ENCODE measurements at regions not wholly inside any gene's neighbourhood (a gene's known extent, or its start where the extent isn't known, plus 50 kb on each side); places are given as distances from the start of the nearest gene placed in this dataset.
"Not testable (repeated sequence)": the region's sequence is repeated elsewhere in the genome, so short reads cannot be mapped to it uniquely, and the experiment has no call there.

DNA sequence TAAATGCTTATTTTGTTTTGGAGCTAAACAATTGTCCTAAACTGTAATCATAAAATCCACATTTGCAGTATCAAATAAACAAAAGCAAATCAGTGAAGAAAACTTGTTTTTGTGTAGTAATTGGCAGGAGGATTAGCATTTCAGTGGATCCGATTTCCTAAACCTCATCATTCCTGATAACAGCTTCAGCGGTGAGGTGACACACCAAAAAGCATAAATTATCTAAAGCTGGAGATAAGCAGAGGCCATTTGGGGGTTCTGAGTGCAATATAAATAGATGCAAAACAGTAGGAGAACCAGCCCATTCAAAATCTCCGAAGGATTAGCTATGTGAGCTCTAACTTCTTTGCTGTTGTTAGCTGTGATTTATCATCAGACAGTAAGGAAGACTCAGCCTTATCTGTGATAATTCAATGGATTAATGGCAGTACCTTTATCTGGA lies 235.8 kb downstream of the EPHA7 start:
- Histone ChIP-seq H3K27ac (ENCODE audit: low read depth, low read length) (no peak overlapping the region), H3K27me3 (ENCODE audit: control insufficient read depth in 1 of 2, insufficient read depth in 2 of 2, low read length in 2 of 2) (no peaks in the 10 kb centered on the region), H3K4me3 (ENCODE audit: low read depth in 1 of 2, low read length in 2 of 2) (no peak overlapping the region), H3K9me3 (ENCODE audit: control insufficient read depth in 1 of 2, low read length in 2 of 2) (no peaks in the 10 kb centered on the region), H3K36me3 (ENCODE audit: control insufficient read depth in 1 of 2, insufficient read depth in 2 of 2, low read length in 2 of 2) (no peaks in the 10 kb centered on the region), H3K4me1 (ENCODE audit: control insufficient read depth in 1 of 2, insufficient read depth in 2 of 2, low read length in 2 of 2) (no peaks in the 10 kb centered on the region), H3K9ac (ENCODE audit: low read depth in 1 of 2, low read length in 2 of 2) (no peak overlapping the region)

DNA sequence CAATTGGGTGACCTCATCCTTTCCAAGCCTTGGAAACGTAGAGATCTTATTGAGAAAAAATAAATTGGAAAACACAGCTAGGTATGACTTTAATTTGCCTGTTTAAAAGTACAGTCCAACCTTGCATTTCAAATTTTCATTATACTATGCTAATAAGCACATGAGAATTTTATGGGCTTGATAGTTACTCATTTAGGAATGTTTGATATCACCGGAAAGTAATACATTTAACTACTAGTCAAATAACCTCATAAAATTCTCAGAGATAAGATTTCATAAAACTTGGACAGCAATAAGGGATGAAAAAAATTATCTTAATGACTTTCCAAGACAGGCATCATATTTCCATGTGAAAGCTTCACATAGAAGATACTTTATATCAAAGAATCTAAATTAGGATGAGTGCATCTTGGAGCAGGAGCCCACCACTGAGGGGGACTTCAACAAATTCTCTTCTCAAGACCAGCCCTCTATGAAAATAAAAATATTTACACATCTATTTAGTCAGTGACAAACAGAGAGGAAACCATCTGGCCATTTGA lies 236.3 kb downstream of the EPHA7 start:
- Histone ChIP-seq H3K9ac (ENCODE audit: low read depth in 1 of 2, low read length in 2 of 2) (no peak overlapping the region), H3K36me3 (ENCODE audit: control insufficient read depth in 1 of 2, insufficient read depth in 2 of 2, low read length in 2 of 2) (no peaks in the 10 kb centered on the region), H3K9me3 (ENCODE audit: control insufficient read depth in 1 of 2, low read length in 2 of 2) (no peaks in the 10 kb centered on the region), H3K27ac (ENCODE audit: low read depth, low read length) (no peak overlapping the region), H3K4me3 (ENCODE audit: low read depth in 1 of 2, low read length in 2 of 2) (no peak overlapping the region), H3K27me3 (ENCODE audit: control insufficient read depth in 1 of 2, insufficient read depth in 2 of 2, low read length in 2 of 2) (peaks cover 0 to 2% of the 10 kb centered on the region in 2 donors), H3K4me1 (ENCODE audit: control insufficient read depth in 1 of 2, insufficient read depth in 2 of 2, low read length in 2 of 2) (no peaks in the 10 kb centered on the region)

GRCh38 chr6:93177918-93178317 lies 241.4 kb downstream of the EPHA7 start:
- no peak overlapping the region for H3K4me3 ChIP-seq (ENCODE audit: low read depth in 1 of 2, low read length in 2 of 2)

GRCh38 chr6:93177438-93177837 lies 241.9 kb downstream of the EPHA7 start:
- Histone ChIP-seq H3K9ac (ENCODE audit: low read depth in 1 of 2, low read length in 2 of 2) (no peak overlapping the region), H3K4me3 (ENCODE audit: low read depth in 1 of 2, low read length in 2 of 2) (no peak overlapping the region), H3K27me3 (ENCODE audit: control insufficient read depth in 1 of 2, insufficient read depth in 2 of 2, low read length in 2 of 2) (peaks cover 0 to 2% of the 10 kb centered on the region in 2 donors), H3K36me3 (ENCODE audit: control insufficient read depth in 1 of 2, insufficient read depth in 2 of 2, low read length in 2 of 2) (no peaks in the 10 kb centered on the region), H3K4me1 (ENCODE audit: control insufficient read depth in 1 of 2, insufficient read depth in 2 of 2, low read length in 2 of 2) (no peaks in the 10 kb centered on the region), H3K27ac (ENCODE audit: low read depth, low read length) (no peak overlapping the region), H3K9me3 (ENCODE audit: control insufficient read depth in 1 of 2, low read length in 2 of 2) (no peaks in the 10 kb centered on the region)

More at GRCh38 chr6:93177918-93178317, 241.4 kb downstream of the EPHA7 start:
- Histone ChIP-seq H3K27me3 (ENCODE audit: control insufficient read depth in 1 of 2, insufficient read depth in 2 of 2, low read length in 2 of 2) (peaks cover 0 to 2% of the 10 kb centered on the region in 2 donors), H3K36me3 (ENCODE audit: control insufficient read depth in 1 of 2, insufficient read depth in 2 of 2, low read length in 2 of 2) (no peaks in the 10 kb centered on the region), H3K4me1 (ENCODE audit: control insufficient read depth in 1 of 2, insufficient read depth in 2 of 2, low read length in 2 of 2) (no peaks in the 10 kb centered on the region), H3K9me3 (ENCODE audit: control insufficient read depth in 1 of 2, low read length in 2 of 2) (no peaks in the 10 kb centered on the region), H3K27ac (ENCODE audit: low read depth, low read length) (no peak overlapping the region), H3K9ac (ENCODE audit: low read depth in 1 of 2, low read length in 2 of 2) (no peak overlapping the region)

DNA sequence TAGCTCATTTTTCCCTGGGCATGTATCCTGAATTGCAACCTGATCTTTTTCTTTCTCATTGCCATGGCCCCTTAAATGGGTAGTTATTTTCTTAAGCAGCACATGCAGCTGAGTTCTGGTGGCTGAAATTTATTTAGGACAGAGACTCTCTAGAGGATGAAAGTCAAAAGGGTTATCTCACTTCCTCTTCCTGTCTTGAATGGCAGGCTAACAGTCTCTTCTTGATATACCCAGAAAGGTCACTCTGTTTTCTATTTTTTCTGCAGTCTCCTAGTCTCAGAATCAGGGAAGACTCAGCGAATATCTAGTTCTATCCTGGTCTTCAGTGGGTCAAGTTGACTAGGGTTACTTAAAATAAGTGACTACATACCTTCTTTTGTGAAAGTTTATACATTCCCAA lies 243.3 kb downstream of the EPHA7 start:
- H3K9me3 ChIP-seq (ENCODE audit: control insufficient read depth in 1 of 2, low read length in 2 of 2) = no peaks in the 10 kb centered on the region
- no peak overlapping the region for H3K27ac ChIP-seq (ENCODE audit: low read depth, low read length)
- no peak overlapping the region for H3K4me3 ChIP-seq (ENCODE audit: low read depth in 1 of 2, low read length in 2 of 2)

DNA sequence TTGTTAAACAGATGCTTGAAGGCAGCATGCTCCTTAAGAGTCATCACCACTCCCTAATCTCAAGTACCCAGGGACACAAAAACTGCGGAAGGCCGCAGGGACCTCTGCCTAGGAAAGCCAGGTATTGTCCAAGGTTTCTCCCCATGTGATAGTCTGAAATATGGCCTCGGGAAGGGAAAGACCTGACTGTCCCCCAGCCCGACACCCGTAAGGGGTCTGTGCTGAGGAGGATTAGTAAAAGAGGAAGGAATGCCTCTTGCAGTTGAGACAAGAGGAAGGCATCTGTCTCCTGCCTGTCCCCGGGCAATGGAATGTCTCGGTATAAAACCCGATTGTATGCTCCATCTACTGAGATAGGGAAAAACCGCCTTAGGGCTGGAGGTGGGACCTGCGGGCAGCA lies 245.8 kb downstream of the EPHA7 start:
- not testable (repeated sequence) for H3K4me1 ChIP-seq (ENCODE audit: control insufficient read depth in 1 of 2, insufficient read depth in 2 of 2, low read length in 2 of 2); H3K27me3 ChIP-seq (ENCODE audit: control insufficient read depth in 1 of 2, insufficient read depth in 2 of 2, low read length in 2 of 2); H3K36me3 ChIP-seq (ENCODE audit: control insufficient read depth in 1 of 2, insufficient read depth in 2 of 2, low read length in 2 of 2); H3K27ac ChIP-seq (ENCODE audit: low read depth, low read length); H3K9ac ChIP-seq (ENCODE audit: low read depth in 1 of 2, low read length in 2 of 2); H3K9me3 ChIP-seq (ENCODE audit: control insufficient read depth in 1 of 2, low read length in 2 of 2); H3K4me3 ChIP-seq (ENCODE audit: low read depth in 1 of 2, low read length in 2 of 2)

More for the DNA sequence above, 243.3 kb downstream of the EPHA7 start:
- Histone ChIP-seq H3K4me1 (ENCODE audit: control insufficient read depth in 1 of 2, insufficient read depth in 2 of 2, low read length in 2 of 2) (no peaks in the 10 kb centered on the region), H3K27me3 (ENCODE audit: control insufficient read depth in 1 of 2, insufficient read depth in 2 of 2, low read length in 2 of 2) (peaks cover 0 to 2% of the 10 kb centered on the region in 2 donors), H3K36me3 (ENCODE audit: control insufficient read depth in 1 of 2, insufficient read depth in 2 of 2, low read length in 2 of 2) (no peaks in the 10 kb centered on the region), H3K9ac (ENCODE audit: low read depth in 1 of 2, low read length in 2 of 2) (no peak overlapping the region)

GRCh38 chr6:93165850-93166430 lies 253.4 kb downstream of the EPHA7 start:
- no peaks in the 10 kb centered on the region for H3K27me3 ChIP-seq (ENCODE audit: control insufficient read depth in 1 of 2, insufficient read depth in 2 of 2, low read length in 2 of 2)
- no peaks in the 10 kb centered on the region for H3K36me3 ChIP-seq (ENCODE audit: control insufficient read depth in 1 of 2, insufficient read depth in 2 of 2, low read length in 2 of 2)
- H3K4me3 ChIP-seq (ENCODE audit: low read depth in 1 of 2, low read length in 2 of 2) = no peak overlapping the region
- H3K4me1 ChIP-seq (ENCODE audit: control insufficient read depth in 1 of 2, insufficient read depth in 2 of 2, low read length in 2 of 2) = no peaks in the 10 kb centered on the region
- H3K9ac ChIP-seq (ENCODE audit: low read depth in 1 of 2, low read length in 2 of 2) = no peak overlapping the region
- no peak overlapping the region for H3K27ac ChIP-seq (ENCODE audit: low read depth, low read length)
- no peaks in the 10 kb centered on the region for H3K9me3 ChIP-seq (ENCODE audit: control insufficient read depth in 1 of 2, low read length in 2 of 2)

DNA sequence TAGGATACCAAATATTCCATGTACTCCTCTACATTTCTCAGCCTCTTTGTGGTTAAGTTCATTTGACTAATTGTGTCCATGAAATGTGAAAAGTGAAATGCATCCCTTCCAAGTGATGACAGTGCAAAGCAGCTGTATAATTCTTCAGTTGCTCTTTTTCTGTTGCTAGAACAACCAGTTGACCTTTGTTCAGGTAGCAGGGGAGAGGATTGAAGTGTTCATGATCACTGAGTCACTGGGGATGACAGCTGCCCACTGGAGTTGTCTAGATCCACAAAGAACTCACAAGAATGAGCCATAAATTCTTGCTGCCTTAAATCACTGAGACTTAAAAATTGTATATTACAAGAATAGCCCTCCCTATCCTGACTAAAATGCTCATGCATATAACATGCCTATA lies 254.6 kb downstream of the EPHA7 start:
- Histone ChIP-seq H3K9me3 (ENCODE audit: control insufficient read depth in 1 of 2, low read length in 2 of 2) (no peaks in the 10 kb centered on the region), H3K27me3 (ENCODE audit: control insufficient read depth in 1 of 2, insufficient read depth in 2 of 2, low read length in 2 of 2) (no peaks in the 10 kb centered on the region), H3K9ac (ENCODE audit: low read depth in 1 of 2, low read length in 2 of 2) (no peak overlapping the region), H3K36me3 (ENCODE audit: control insufficient read depth in 1 of 2, insufficient read depth in 2 of 2, low read length in 2 of 2) (no peaks in the 10 kb centered on the region), H3K4me1 (ENCODE audit: control insufficient read depth in 1 of 2, insufficient read depth in 2 of 2, low read length in 2 of 2) (no peaks in the 10 kb centered on the region), H3K27ac (ENCODE audit: low read depth, low read length) (no peak overlapping the region), H3K4me3 (ENCODE audit: low read depth in 1 of 2, low read length in 2 of 2) (no peak overlapping the region)

GRCh38 chr6:93163146-93163545 lies 256.2 kb downstream of the EPHA7 start:
- Histone ChIP-seq H3K27ac (ENCODE audit: low read depth, low read length) (no peak overlapping the region), H3K9me3 (ENCODE audit: control insufficient read depth in 1 of 2, low read length in 2 of 2) (no peaks in the 10 kb centered on the region), H3K27me3 (ENCODE audit: control insufficient read depth in 1 of 2, insufficient read depth in 2 of 2, low read length in 2 of 2) (no peaks in the 10 kb centered on the region), H3K36me3 (ENCODE audit: control insufficient read depth in 1 of 2, insufficient read depth in 2 of 2, low read length in 2 of 2) (no peaks in the 10 kb centered on the region), H3K9ac (ENCODE audit: low read depth in 1 of 2, low read length in 2 of 2) (no peak overlapping the region), H3K4me3 (ENCODE audit: low read depth in 1 of 2, low read length in 2 of 2) (no peak overlapping the region), H3K4me1 (ENCODE audit: control insufficient read depth in 1 of 2, insufficient read depth in 2 of 2, low read length in 2 of 2) (no peaks in the 10 kb centered on the region)

GRCh38 chr6:93139408-93140081 lies 279.8 kb downstream of the EPHA7 start:
- no peak overlapping the region for H3K4me3 ChIP-seq (ENCODE audit: low read depth in 1 of 2, low read length in 2 of 2)
- no peaks in the 10 kb centered on the region for H3K4me1 ChIP-seq (ENCODE audit: control insufficient read depth in 1 of 2, insufficient read depth in 2 of 2, low read length in 2 of 2)
- H3K9me3 ChIP-seq (ENCODE audit: control insufficient read depth in 1 of 2, low read length in 2 of 2) = no peaks in the 10 kb centered on the region
- no peak overlapping the region for H3K27ac ChIP-seq (ENCODE audit: low read depth, low read length)
- H3K27me3 ChIP-seq (ENCODE audit: control insufficient read depth in 1 of 2, insufficient read depth in 2 of 2, low read length in 2 of 2) = no peaks in the 10 kb centered on the region
- H3K36me3 ChIP-seq (ENCODE audit: control insufficient read depth in 1 of 2, insufficient read depth in 2 of 2, low read length in 2 of 2) = no peaks in the 10 kb centered on the region
- no peak overlapping the region for H3K9ac ChIP-seq (ENCODE audit: low read depth in 1 of 2, low read length in 2 of 2)
